Esophagus squamous epithelium (tissue), 5 donors: ENCODE measurements at regions not wholly inside any gene's neighbourhood (a gene's known extent, or its start where the extent isn't known, plus 50 kb on each side); places are given as distances from the start of the nearest gene placed in this dataset.

Experiments used
- DNase-seq: peaks from one replicate; lab custom pipeline; 2025; lab: John Stamatoyannopoulos, UW
- H3K27ac ChIP-seq, 4 donors: fragments of 200-600 bp; sonication (generic); one replicate each; pipeline ENCODE4 v1.5.1; 2016 to 2019; ENCODE audit warnings: mild to moderate bottlenecking in 1 of 4
- H3K27me3 ChIP-seq, 4 donors: fragments of 200-600 bp; sonication (generic); 1 replicate in 3 of 4; 2 replicates in 1 of 4; pipeline versions ENCODE4 v1.5.1 to v1.6.0; 2017 to 2021; ENCODE audit warnings: antibody characterized with exemption in 1 of 4
- H3K36me3 ChIP-seq, 3 donors: fragments of 200-600 bp; sonication (generic); one replicate each; pipeline ENCODE4 v1.5.1; 2016 to 2019
- H3K4me1 ChIP-seq, 3 donors: fragments of 200-600 bp; sonication (generic); one replicate each; pipeline ENCODE4 v1.5.1; 2017 to 2019
- H3K4me3 ChIP-seq, 4 donors: fragments of 200-600 bp; sonication (generic); 1 replicate in 3 of 4; 2 replicates in 1 of 4; pipeline ENCODE4 v1.5.1; 2016 to 2019; ENCODE audit warnings: mild to moderate bottlenecking in 2 of 4, moderate library complexity in 1 of 4
- H3K9me3 ChIP-seq, 3 donors: fragments of 200-600 bp; sonication (generic); one replicate each; pipeline ENCODE4 v1.5.1; 2016 to 2019
- CTCF ChIP-seq, 6 experiments: fragments of 450-650 bp in 4 of 6; fragments of 200-600 bp in 2 of 6; sonication (generic) in 2 of 6; IDR thresholded peaks; one replicate each; pipeline ENCODE4 v1.5.1; 2016 to 2019; ENCODE audit warnings: antibody characterized with exemption in 6 of 6, mild to moderate bottlenecking in 4 of 6, moderate library complexity in 4 of 6
- POLR2A ChIP-seq, 4 donors: fragments of 450-650 bp; IDR thresholded peaks; one replicate each; pipeline ENCODE4 v1.6.1; 2017; ENCODE audit warnings: antibody characterized with exemption in 4 of 4, mild to moderate bottlenecking in 4 of 4, moderate library complexity in 3 of 4
- WGBS, 2 donors: methylation state at CpG; one replicate each; pipeline ENCODE4 v1.1.5; 2018; 5-methylcytosine and 5-hydroxymethylcytosine counted together
- intact Hi-C: fragments of 100-400 bp; cut with DNase I; formaldehyde crosslinking; loops from one replicate; pipeline ENCODE4 v1.15.0; 2022
- donor health status: DM: yes; HTN: yes; CAD: no.

GRCh38 chr5:11981986-11982385, 77.7 kb upstream of the CTNND2 start:
- TF ChIP-seq CTCF (IDR thresholded peaks at IDR 0.05) (no peak), POLR2A (IDR thresholded peaks at IDR 0.05) (no peak)

GRCh38 chr5:11977904-11978303, 73.7 kb upstream of the CTNND2 start:
- TF ChIP-seq POLR2A (IDR thresholded peaks at IDR 0.05): no peak
- TF ChIP-seq CTCF (IDR thresholded peaks at IDR 0.05): no peak
- H3K4me3 ChIP-seq: no peak overlapping the region
- H3K36me3 ChIP-seq: no peaks in the 10 kb centered on the region
- intact Hi-C loops: no loop called here
- no peak overlapping the region for H3K27ac ChIP-seq
- H3K9me3 ChIP-seq: no peaks in the 10 kb centered on the region
- no peaks in the 10 kb centered on the region for H3K4me1 ChIP-seq
- 76% methylated on average over 2 of the region's 2 CpGs for WGBS, 2 donors
- no peak for DNase-seq
- no peaks in the 10 kb centered on the region for H3K27me3 ChIP-seq

More at GRCh38 chr5:11981986-11982385, 77.7 kb upstream of the CTNND2 start:
- no peak for DNase-seq
- Histone ChIP-seq H3K36me3 (no peaks in the 10 kb centered on the region), H3K4me1 (no peaks in the 10 kb centered on the region), H3K9me3 (no peaks in the 10 kb centered on the region), H3K27ac (no peak overlapping the region), H3K27me3 (no peaks in the 10 kb centered on the region), H3K4me3 (no peak overlapping the region)
- WGBS, 2 donors: 76 to 77% methylated on average over 3 of the region's 3 CpGs
- intact Hi-C loops: no loop called here

- Histone ChIP-seq H3K4me3 (no peak overlapping the region), H3K4me1 (no peaks in the 10 kb centered on the region), H3K36me3 (no peaks in the 10 kb centered on the region), H3K27me3 (no peaks in the 10 kb centered on the region), H3K27ac (no peak overlapping the region), H3K9me3 (no peaks in the 10 kb centered on the region)
- intact Hi-C loops: no loop called here
- no peak for TF ChIP-seq CTCF (IDR thresholded peaks at IDR 0.05)
- TF ChIP-seq POLR2A (IDR thresholded peaks at IDR 0.05): no peak
- 51 to 67% methylated on average over 7 of the region's 7 CpGs for WGBS, 2 donors
- DNase-seq: no peak
These were observed 69.2 kb upstream of the CTNND2 start for GRCh38 chr5:11973469-11973868.

- 88 to 90% methylated on average over 3 of the region's 3 CpGs for WGBS, 2 donors
- DNase-seq: no peak
- no peak overlapping the region for H3K4me3 ChIP-seq
- no peaks in the 10 kb centered on the region for H3K27me3 ChIP-seq
- intact Hi-C loops: no loop called here
- no peaks in the 10 kb centered on the region for H3K4me1 ChIP-seq
- TF ChIP-seq CTCF (IDR thresholded peaks at IDR 0.05) (no peak), POLR2A (IDR thresholded peaks at IDR 0.05) (no peak)
- no peaks in the 10 kb centered on the region for H3K36me3 ChIP-seq
- no peaks in the 10 kb centered on the region for H3K9me3 ChIP-seq
- no peak overlapping the region for H3K27ac ChIP-seq
These were observed 59.0 kb upstream of the CTNND2 start for GRCh38 chr5:11963227-11963626.

- H3K36me3 ChIP-seq: no peaks in the 10 kb centered on the region
- no peaks in the 10 kb centered on the region for H3K4me1 ChIP-seq
- intact Hi-C loops: no loop called here
- H3K4me3 ChIP-seq: no peak overlapping the region
- no peak overlapping the region for H3K27ac ChIP-seq
- no peaks in the 10 kb centered on the region for H3K9me3 ChIP-seq
- no peak for DNase-seq
- H3K27me3 ChIP-seq: no peaks in the 10 kb centered on the region
- WGBS, 2 donors: 16 to 41% methylated on average over 4 of the region's 4 CpGs
- TF ChIP-seq CTCF (IDR thresholded peaks at IDR 0.05): no peak
- no peak for TF ChIP-seq POLR2A (IDR thresholded peaks at IDR 0.05)
These were observed 57.9 kb upstream of the CTNND2 start for GRCh38 chr5:11962122-11962521.
